Duodenal mucosa (tissue), 2 donors: ENCODE measurements at regions not wholly inside any gene's neighbourhood (a gene's known extent, or its start where the extent isn't known, plus 50 kb on each side); places are given as distances from the start of the nearest gene placed in this dataset.
"Not testable (repeated sequence)": the region's sequence is repeated elsewhere in the genome, so short reads cannot be mapped to it uniquely, and the experiment has no call there.

Experiments used
- H3K27ac ChIP-seq: one replicate; pipeline ENCODE4 v1.7.0; 2013; ENCODE audit warnings: low read depth, low read length
- H3K27me3 ChIP-seq, 2 donors: one replicate each; pipeline ENCODE4 v1.7.0; 2013; ENCODE audit warnings: low read length in 2 of 2, control low read depth in 1 of 2; ENCODE audit not compliant: insufficient read depth in 2 of 2, control insufficient read depth in 1 of 2
- H3K36me3 ChIP-seq, 2 donors: one replicate each; pipeline ENCODE4 v1.7.0; 2013; ENCODE audit warnings: low read length in 2 of 2, control low read depth in 1 of 2; ENCODE audit not compliant: insufficient read depth in 2 of 2, control insufficient read depth in 1 of 2
- H3K4me1 ChIP-seq, 2 donors: one replicate each; pipeline ENCODE4 v1.7.0; 2013; ENCODE audit warnings: low read length in 2 of 2, control low read depth in 1 of 2; ENCODE audit not compliant: insufficient read depth in 2 of 2, control insufficient read depth in 1 of 2
- H3K4me3 ChIP-seq, 2 donors: one replicate each; pipeline ENCODE4 v1.7.0; 2013; ENCODE audit warnings: low read length in 2 of 2, low read depth in 1 of 2
- H3K9ac ChIP-seq, 2 donors: one replicate each; pipeline ENCODE4 v1.7.0; 2013; ENCODE audit warnings: low read length in 2 of 2, low read depth in 1 of 2
- H3K9me3 ChIP-seq, 2 donors: one replicate each; pipeline ENCODE4 v1.7.0; 2013; ENCODE audit warnings: low read length in 2 of 2, control low read depth in 1 of 2; ENCODE audit not compliant: control insufficient read depth in 1 of 2

DNA sequence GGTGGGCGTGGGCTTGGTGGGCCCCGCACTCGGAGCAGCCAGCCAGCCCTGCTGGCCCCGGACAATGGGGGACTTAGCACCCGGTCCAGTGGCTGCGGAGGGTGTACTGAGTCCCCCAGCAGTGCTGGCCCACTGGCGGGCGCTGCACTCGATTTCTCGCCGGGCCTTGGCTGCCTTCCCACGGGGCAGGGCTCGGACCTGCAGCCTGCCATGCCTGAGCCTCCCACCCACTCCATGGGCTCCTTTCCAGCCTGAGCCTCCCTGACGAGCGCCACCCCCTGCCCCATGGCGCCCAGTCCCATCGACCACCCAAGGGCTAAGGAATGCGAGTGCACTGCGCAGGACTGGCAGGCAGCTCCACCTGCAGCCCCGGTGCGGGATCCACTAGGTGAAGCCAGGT lies 2147.6 kb downstream of the LRRC4C start:
- not testable (repeated sequence) for H3K27me3 ChIP-seq, H3K9me3 ChIP-seq, H3K36me3 ChIP-seq, H3K4me1 ChIP-seq, H3K9ac ChIP-seq, H3K4me3 ChIP-seq, H3K27ac ChIP-seq

- no peak overlapping the region for H3K4me3 ChIP-seq
- no peak overlapping the region for H3K27ac ChIP-seq
- H3K36me3 ChIP-seq: no peaks in the 10 kb centered on the region
- H3K9ac ChIP-seq: no peak overlapping the region
- no peaks in the 10 kb centered on the region for H3K4me1 ChIP-seq
- no peaks in the 10 kb centered on the region for H3K9me3 ChIP-seq
- no peaks in the 10 kb centered on the region for H3K27me3 ChIP-seq
Measured at GRCh38 chr11:39304586-39304985, 2154.9 kb downstream of the LRRC4C start.

DNA sequence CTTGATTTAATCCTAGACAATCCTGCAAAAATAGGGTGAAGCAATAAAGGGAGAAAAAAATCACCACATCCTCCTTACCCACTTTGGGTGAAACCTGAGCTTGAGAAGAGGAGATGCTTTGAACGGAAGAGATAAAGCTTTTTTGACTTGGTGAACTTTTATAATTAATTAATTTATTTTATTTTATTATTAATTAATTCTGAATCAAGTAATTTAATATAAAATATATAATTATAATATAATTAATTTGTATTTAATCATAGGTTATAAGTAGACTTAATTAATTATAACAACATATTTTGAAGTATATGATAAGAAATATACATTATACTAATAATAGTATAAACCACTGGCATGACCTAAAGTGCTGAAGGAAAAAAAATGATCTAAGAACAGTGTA lies 2164.8 kb downstream of the LRRC4C start:
- peaks cover 0 to 13% of the 10 kb centered on the region in 2 donors for H3K9me3 ChIP-seq
- no peaks in the 10 kb centered on the region for H3K4me1 ChIP-seq
- no peaks in the 10 kb centered on the region for H3K36me3 ChIP-seq
- H3K27me3 ChIP-seq: no peaks in the 10 kb centered on the region
- no peak overlapping the region for H3K27ac ChIP-seq
- H3K4me3 ChIP-seq: no peak overlapping the region
- no peak overlapping the region for H3K9ac ChIP-seq

DNA sequence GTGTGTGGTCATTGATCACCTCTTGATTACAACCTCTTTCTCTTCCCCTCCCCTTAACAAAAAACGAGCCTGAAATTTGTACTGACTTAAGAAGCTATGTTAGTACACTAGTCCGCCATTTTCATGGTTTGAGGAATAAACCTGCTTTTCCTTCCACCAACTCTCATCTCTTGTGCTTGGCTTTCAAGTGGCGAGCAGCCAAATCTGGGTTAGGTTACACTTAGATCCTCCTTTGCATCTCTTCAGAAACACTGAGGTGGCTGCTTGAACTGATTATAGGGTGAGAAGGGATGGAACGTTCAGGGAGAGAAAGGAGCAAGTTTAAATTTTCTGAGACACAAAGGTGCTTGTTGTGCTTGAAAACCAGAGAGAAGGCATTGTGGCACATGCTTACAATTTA lies 2171.4 kb downstream of the LRRC4C start:
- H3K36me3 ChIP-seq: no peaks in the 10 kb centered on the region
- H3K27ac ChIP-seq: no peak overlapping the region
- no peaks in the 10 kb centered on the region for H3K27me3 ChIP-seq
- no peak overlapping the region for H3K9ac ChIP-seq
- H3K9me3 ChIP-seq: peaks cover 3 to 5% of the 10 kb centered on the region in 2 donors
- no peak overlapping the region for H3K4me3 ChIP-seq
- no peaks in the 10 kb centered on the region for H3K4me1 ChIP-seq

- Histone ChIP-seq H3K27me3 (no peaks in the 10 kb centered on the region), H3K4me3 (no peak overlapping the region), H3K9me3 (no peaks in the 10 kb centered on the region), H3K36me3 (no peaks in the 10 kb centered on the region), H3K4me1 (no peaks in the 10 kb centered on the region), H3K9ac (no peak overlapping the region), H3K27ac (no peak overlapping the region)
Measured at GRCh38 chr11:39268176-39268690, 2191.2 kb downstream of the LRRC4C start.

DNA sequence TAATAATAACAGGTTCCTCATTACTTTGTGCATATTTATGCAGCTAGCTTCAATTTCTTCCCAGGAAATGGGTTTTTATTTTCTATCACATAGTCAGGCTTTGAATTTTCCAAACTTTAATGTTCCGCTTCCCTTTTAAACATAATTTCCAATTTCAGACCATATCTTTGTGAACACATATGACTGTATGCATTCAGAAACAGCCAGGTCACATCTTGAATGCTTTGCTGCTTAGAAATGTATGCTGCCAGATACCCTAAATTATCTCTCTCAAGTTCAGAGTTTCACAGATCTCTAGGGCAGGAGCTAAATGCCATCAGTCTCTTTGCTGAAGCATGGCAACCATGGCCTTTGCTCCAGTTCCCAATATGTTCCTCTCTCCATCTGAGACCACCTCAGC lies 2203.8 kb downstream of the LRRC4C start:
- no peaks in the 10 kb centered on the region for H3K4me1 ChIP-seq
- H3K4me3 ChIP-seq: no peak overlapping the region
- peaks cover 8 to 15% of the 10 kb centered on the region in 2 donors for H3K9me3 ChIP-seq
- H3K27me3 ChIP-seq: no peaks in the 10 kb centered on the region
- H3K36me3 ChIP-seq: no peaks in the 10 kb centered on the region
- no peak overlapping the region for H3K9ac ChIP-seq
- no peak overlapping the region for H3K27ac ChIP-seq

DNA sequence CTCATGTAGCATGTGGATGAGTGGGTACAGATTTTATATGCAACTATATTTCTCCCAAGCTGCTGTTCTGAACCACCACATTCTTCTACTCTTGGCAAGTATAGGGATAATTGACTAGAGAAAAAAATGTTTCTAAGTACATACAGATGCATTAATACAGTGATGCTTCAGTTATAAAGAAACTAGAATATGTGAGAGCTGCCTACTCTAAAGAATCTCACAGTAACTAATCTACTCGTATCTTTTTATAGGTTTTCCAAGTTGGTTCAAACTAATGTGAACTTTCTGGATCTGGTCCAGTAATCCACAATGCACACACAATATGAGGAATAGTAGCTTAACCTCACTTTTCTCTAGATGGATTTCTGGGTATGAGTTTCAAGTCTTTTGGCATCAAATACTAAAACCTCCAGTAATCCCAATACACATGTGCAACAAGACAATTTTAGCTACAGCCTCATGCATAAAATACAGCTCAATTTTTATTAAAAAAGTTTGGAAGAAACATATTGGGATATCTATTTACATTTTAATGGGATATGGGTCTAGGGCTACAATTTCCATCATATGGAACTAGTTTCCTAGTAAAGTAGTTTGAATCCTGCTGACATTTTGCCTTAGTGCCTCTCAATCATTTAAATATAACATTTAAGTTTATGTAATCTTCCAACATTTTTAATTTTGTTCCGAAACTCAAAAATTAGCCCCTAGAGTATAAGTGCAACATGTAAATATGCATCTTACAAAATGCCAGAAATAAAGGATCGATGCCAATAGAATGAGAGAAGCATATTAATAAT lies 2209.7 kb downstream of the LRRC4C start:
- Histone ChIP-seq H3K9me3 (peaks cover 0 to under 1% of the 10 kb centered on the region in 2 donors), H3K9ac (no peak overlapping the region), H3K36me3 (no peaks in the 10 kb centered on the region), H3K27me3 (no peaks in the 10 kb centered on the region), H3K4me3 (no peak overlapping the region), H3K27ac (no peak overlapping the region), H3K4me1 (no peaks in the 10 kb centered on the region)

GRCh38 chr11:39247570-39248137 lies 2211.8 kb downstream of the LRRC4C start:
- no peak overlapping the region for H3K27ac ChIP-seq
- H3K9ac ChIP-seq: no peak overlapping the region
- no peaks in the 10 kb centered on the region for H3K9me3 ChIP-seq
- H3K27me3 ChIP-seq: no peaks in the 10 kb centered on the region
- H3K4me1 ChIP-seq: no peaks in the 10 kb centered on the region
- H3K36me3 ChIP-seq: no peaks in the 10 kb centered on the region
- H3K4me3 ChIP-seq: no peak overlapping the region

DNA sequence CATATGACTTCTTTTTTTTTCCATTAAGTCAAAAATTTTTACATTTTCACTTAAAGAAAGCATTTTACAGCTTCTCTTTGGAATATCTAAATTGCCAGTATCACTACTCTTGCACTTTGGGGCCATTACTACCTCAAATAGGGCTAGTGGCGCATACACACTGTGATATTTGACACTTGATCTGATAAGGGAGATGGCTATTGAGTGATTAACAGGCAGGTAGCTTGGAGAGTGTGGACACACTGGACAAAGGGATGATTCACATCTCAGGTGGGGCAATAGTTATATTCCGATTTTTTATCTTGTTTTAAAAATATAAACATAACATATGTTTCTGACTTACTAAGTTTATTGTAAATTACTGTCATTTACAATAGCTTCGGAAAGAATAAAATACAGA lies 2219.9 kb downstream of the LRRC4C start:
- H3K4me1 ChIP-seq: no peaks in the 10 kb centered on the region
- no peak overlapping the region for H3K9ac ChIP-seq
- no peak overlapping the region for H3K4me3 ChIP-seq
- H3K27ac ChIP-seq: no peak overlapping the region
- no peaks in the 10 kb centered on the region for H3K36me3 ChIP-seq
- no peaks in the 10 kb centered on the region for H3K27me3 ChIP-seq
- no peaks in the 10 kb centered on the region for H3K9me3 ChIP-seq

DNA sequence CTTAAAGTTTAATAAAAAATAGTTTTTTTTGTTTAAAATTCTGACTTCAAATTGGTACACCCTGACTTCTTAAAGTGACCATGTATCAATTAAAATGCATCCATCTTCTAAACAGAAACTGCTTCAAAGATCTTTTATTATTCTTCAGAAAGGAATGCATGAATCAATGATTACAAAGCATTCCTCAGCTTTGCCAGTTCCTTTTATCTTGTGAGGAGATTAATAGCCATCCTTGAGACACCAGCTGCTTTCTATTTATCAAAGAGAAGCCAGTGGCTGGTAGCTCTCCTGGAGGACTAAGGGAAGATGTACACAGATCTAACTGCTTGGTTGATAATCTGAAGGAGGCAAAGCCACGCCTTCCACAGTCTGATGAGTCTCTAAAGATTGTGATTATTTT lies 2222.5 kb downstream of the LRRC4C start:
- H3K9me3 ChIP-seq: no peaks in the 10 kb centered on the region
- no peaks in the 10 kb centered on the region for H3K36me3 ChIP-seq
- H3K4me1 ChIP-seq: no peaks in the 10 kb centered on the region
- no peak overlapping the region for H3K27ac ChIP-seq
- no peak overlapping the region for H3K4me3 ChIP-seq
- no peaks in the 10 kb centered on the region for H3K27me3 ChIP-seq
- no peak overlapping the region for H3K9ac ChIP-seq
